ENCODE measurements at regions not wholly inside any gene's neighbourhood (a gene's known extent, or its start where the extent isn't known, plus 50 kb on each side); places are given as distances from the start of the nearest gene placed in this dataset.

DNA sequence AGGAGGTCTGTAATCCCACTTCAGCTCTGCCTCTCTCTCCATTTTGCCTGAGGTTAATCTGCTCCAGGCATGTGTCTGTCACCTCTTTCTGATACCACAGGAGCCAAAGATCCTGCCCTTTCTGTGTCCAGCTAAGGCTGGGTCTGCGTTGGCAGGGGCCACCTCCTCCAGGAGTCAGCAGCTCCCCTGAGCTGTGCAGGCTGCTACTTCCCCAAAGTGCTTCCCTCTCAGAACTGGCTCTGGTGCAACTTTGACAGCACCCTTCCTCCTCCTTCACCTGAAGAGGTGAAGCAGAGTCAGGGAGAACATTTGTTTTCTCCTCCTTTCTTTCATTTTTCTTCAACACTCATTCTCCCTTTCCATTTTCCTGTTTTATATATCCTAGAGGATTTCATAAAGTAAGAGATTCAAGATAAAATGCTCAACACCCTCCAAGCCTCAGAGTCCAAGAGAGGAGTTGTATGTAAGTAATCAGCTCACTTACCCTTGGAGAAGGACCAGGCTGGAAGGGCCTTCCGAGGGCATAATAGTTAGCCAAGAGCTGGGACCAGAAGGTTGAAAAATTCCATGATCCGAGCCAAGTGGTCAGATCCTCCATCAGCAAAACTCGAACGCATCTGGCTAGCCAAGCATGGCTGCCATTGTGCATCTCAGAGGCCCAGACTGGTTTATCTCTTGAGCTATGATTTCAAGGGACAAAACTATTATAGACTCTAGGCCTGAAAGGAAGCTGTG lies 257.3 kb downstream of the PTEN start:
- Histone ChIP-seq H3K4me3 (no peak overlapping the region), H3K27me3 (no peaks in the 10 kb centered on the region), H3K27ac (no peak overlapping the region), H3K36me3 (no peaks in the 10 kb centered on the region), H3K9me3 (no peaks in the 10 kb centered on the region), H3K4me1 (peaks cover 0 to 10% (median 1%) of the 10 kb centered on the region in 4 donors)
- no peak for DNase-seq
- WGBS, 2 donors (ENCODE audit: low coverage in 1 of 2): 83 to 88% methylated on average over 5 of the region's 5 CpGs
- in situ Hi-C loops (cut with MboI; ENCODE audit: low pct_ligation_motif_present in 1 of 4, low pct_unique_long_range_greater_than_20kb in 1 of 4, low sequenced_read_pairs in 3 of 4) (loop anchor here in 1 of 4 donors (25.0 kb wide), 1 partner anchor 258 kb away; the partner anchor contains the start of genes KLLN and PTEN), intact Hi-C loops (cut with DNase I; ENCODE audit: low total_unique reads) (no loop called here)
- TF ChIP-seq POLR2AphosphoS5 (IDR thresholded peaks at IDR 0.05) (no peak), POLR2A (IDR thresholded peaks at IDR 0.05) (no peak), EP300 (IDR thresholded peaks at IDR 0.05; ENCODE audit: low read depth) (no peak)
- TF ChIP-seq, protein P1, sequence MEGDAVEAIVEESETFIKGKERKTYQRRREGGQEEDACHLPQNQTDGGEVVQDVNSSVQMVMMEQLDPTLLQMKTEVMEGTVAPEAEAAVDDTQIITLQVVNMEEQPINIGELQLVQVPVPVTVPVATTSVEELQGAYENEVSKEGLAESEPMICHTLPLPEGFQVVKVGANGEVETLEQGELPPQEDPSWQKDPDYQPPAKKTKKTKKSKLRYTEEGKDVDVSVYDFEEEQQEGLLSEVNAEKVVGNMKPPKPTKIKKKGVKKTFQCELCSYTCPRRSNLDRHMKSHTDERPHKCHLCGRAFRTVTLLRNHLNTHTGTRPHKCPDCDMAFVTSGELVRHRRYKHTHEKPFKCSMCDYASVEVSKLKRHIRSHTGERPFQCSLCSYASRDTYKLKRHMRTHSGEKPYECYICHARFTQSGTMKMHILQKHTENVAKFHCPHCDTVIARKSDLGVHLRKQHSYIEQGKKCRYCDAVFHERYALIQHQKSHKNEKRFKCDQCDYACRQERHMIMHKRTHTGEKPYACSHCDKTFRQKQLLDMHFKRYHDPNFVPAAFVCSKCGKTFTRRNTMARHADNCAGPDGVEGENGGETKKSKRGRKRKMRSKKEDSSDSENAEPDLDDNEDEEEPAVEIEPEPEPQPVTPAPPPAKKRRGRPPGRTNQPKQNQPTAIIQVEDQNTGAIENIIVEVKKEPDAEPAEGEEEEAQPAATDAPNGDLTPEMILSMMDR (IDR thresholded peaks at IDR 0.05): no peak

DNA sequence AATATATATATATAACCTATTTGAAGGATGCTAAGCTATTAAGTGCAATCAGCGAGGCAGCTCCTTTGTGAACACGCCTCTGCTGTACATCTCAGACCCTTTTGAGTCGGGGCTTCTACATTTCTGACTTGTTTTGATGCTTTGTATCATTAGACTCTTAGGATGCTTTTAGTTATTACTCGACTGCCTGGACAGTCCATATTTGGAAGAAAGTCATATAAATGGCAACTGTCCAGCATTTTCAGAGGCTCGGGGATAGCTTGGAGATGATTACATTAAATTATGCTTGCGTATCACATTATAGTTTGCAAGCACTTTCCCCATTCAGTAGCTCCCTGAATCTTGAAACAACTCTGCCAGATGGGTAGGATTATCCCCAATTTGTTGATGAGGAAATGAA lies 257.9 kb downstream of the PTEN start:
- no peak overlapping the region for H3K4me3 ChIP-seq
- in situ Hi-C loops (cut with MboI; ENCODE audit: low pct_ligation_motif_present in 1 of 4, low pct_unique_long_range_greater_than_20kb in 1 of 4, low sequenced_read_pairs in 3 of 4) (loop anchor here in 1 of 4 donors (25.0 kb wide), 1 partner anchor 259 kb away; the partner anchor contains the start of genes KLLN and PTEN), intact Hi-C loops (cut with DNase I; ENCODE audit: low total_unique reads) (no loop called here)
- H3K36me3 ChIP-seq: no peaks in the 10 kb centered on the region
- no peak for DNase-seq
- WGBS, 2 donors (ENCODE audit: low coverage in 1 of 2): 89 to 91% methylated on average over 3 to 6 of the region's 6 CpGs
- H3K9me3 ChIP-seq: no peaks in the 10 kb centered on the region
- TF ChIP-seq EP300 (IDR thresholded peaks at IDR 0.05; ENCODE audit: low read depth): no peak
- TF ChIP-seq, protein P1 (IDR thresholded peaks at IDR 0.05): no peak
- TF ChIP-seq POLR2AphosphoS5 (IDR thresholded peaks at IDR 0.05): no peak
- TF ChIP-seq POLR2A (IDR thresholded peaks at IDR 0.05): no peak
- H3K27me3 ChIP-seq: no peaks in the 10 kb centered on the region
- H3K27ac ChIP-seq: no peak overlapping the region
- peaks cover 0 to 8% (median 0%) of the 10 kb centered on the region in 4 donors for H3K4me1 ChIP-seq

DNA sequence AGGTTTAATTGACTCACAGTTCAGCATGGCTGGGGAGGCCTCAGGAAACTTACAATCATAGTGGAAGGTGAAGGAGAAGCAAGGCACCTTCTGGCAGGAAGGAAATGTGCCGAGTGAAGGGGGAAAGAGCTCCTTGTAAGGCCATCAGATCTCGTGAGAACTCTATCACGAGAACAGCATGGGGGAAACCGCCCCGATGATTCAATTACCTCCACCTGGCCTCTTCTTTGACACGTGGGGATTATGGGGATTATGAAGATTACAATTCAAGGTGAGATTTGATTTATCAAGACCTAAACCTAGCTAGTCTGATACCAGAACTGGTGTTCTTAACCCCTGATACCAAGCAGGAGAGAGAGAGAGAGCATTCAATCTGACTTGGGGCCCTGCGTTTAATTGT lies 258.7 kb downstream of the PTEN start:
- Histone ChIP-seq H3K4me3 (no peak overlapping the region), H3K9me3 (no peaks in the 10 kb centered on the region), H3K36me3 (no peaks in the 10 kb centered on the region), H3K27ac (no peak overlapping the region), H3K4me1 (no peaks in the 10 kb centered on the region), H3K27me3 (no peaks in the 10 kb centered on the region)
- TF ChIP-seq POLR2A (IDR thresholded peaks at IDR 0.05) (no peak), EP300 (IDR thresholded peaks at IDR 0.05; ENCODE audit: low read depth) (no peak), POLR2AphosphoS5 (IDR thresholded peaks at IDR 0.05) (no peak)
- TF ChIP-seq, protein P1 (IDR thresholded peaks at IDR 0.05): no peak
- 87 to 96% methylated on average over 7 of the region's 7 CpGs for WGBS, 2 donors (ENCODE audit: low coverage in 1 of 2)
- intact Hi-C loops (cut with DNase I; ENCODE audit: low total_unique reads) (no loop called here), in situ Hi-C loops (cut with MboI; ENCODE audit: low pct_ligation_motif_present in 1 of 4, low pct_unique_long_range_greater_than_20kb in 1 of 4, low sequenced_read_pairs in 3 of 4) (loop anchor here in 1 of 4 donors (25.0 kb wide), 1 partner anchor 260 kb away; the partner anchor contains the start of genes KLLN and PTEN)
- no peak for DNase-seq

DNA sequence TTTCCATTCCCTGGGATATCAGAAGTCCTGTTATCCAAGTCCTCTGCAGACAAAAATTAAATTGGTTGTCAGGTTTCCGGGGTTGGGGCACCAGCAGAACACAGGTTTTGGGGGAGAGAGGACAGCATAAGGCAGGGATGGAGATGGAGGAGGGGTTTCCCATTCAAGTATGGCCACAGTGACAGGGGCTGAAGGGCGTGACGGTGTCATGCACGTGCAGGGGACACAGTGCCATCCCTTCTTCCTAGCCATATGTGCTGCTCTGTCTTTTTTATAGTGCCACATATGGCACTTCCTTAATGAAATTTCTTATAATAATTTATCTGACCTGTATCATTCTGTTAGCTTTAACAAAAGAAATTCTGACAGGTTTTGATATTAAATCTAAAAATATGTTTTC lies 259.2 kb downstream of the PTEN start:
- no peak for DNase-seq
- Histone ChIP-seq H3K27me3 (no peaks in the 10 kb centered on the region), H3K4me3 (no peak overlapping the region), H3K4me1 (no peaks in the 10 kb centered on the region), H3K36me3 (no peaks in the 10 kb centered on the region), H3K27ac (no peak overlapping the region), H3K9me3 (no peaks in the 10 kb centered on the region)
- TF ChIP-seq, protein P1 (IDR thresholded peaks at IDR 0.05): no peak
- TF ChIP-seq EP300 (IDR thresholded peaks at IDR 0.05; ENCODE audit: low read depth) (no peak), POLR2AphosphoS5 (IDR thresholded peaks at IDR 0.05) (no peak), POLR2A (IDR thresholded peaks at IDR 0.05) (no peak)
- in situ Hi-C loops (cut with MboI; ENCODE audit: low pct_ligation_motif_present in 1 of 4, low pct_unique_long_range_greater_than_20kb in 1 of 4, low sequenced_read_pairs in 3 of 4) (loop anchor here in 1 of 4 donors (25.0 kb wide), 1 partner anchor 260 kb away; the partner anchor contains the start of genes KLLN and PTEN), intact Hi-C loops (cut with DNase I; ENCODE audit: low total_unique reads) (no loop called here)
- 80 to 90% methylated on average over 3 to 4 of the region's 4 CpGs for WGBS, 2 donors (ENCODE audit: low coverage in 1 of 2)

Measured in transverse colon (tissue), 4 donors.